NCI-H1436 (cell line): ENCODE measurements at regions not wholly inside any gene's neighbourhood (a gene's known extent, or its start where the extent isn't known, plus 50 kb on each side); places are given as distances from the start of the nearest gene placed in this dataset.

Experiments used
- DNase-seq: peaks from one replicate; lab custom pipeline; 2025; lab: John Stamatoyannopoulos, UW

- no peak for DNase-seq
These were observed 327.0 kb upstream of the NR5A2 start for GRCh38 chr1:199700551-199700950.

GRCh38 chr1:199701726-199702125 lies 325.8 kb upstream of the NR5A2 start:
- DNase-seq, result no peak

- no peak for DNase-seq
These were observed 323.3 kb upstream of the NR5A2 start for GRCh38 chr1:199704231-199704630.

GRCh38 chr1:199705825-199706224 lies 321.7 kb upstream of the NR5A2 start:
- DNase-seq, result no peak

GRCh38 chr1:199706826-199707606 lies 320.5 kb upstream of the NR5A2 start:
- no peak for DNase-seq

GRCh38 chr1:199710974-199711373 lies 316.5 kb upstream of the NR5A2 start:
- no peak for DNase-seq

GRCh38 chr1:199716729-199717128 lies 310.8 kb upstream of the NR5A2 start:
- DNase-seq, result no peak

GRCh38 chr1:199719156-199719842 lies 308.2 kb upstream of the NR5A2 start:
- DNase-seq, result no peak

GRCh38 chr1:199720496-199720895 lies 307.0 kb upstream of the NR5A2 start:
- no peak for DNase-seq

GRCh38 chr1:199721001-199721400 lies 306.5 kb upstream of the NR5A2 start:
- no peak for DNase-seq

GRCh38 chr1:199723250-199723956 lies 304.1 kb upstream of the NR5A2 start:
- DNase-seq, result no peak

GRCh38 chr1:199724049-199724448 lies 303.5 kb upstream of the NR5A2 start:
- DNase-seq, result no peak

- no peak for DNase-seq
These were observed 302.4 kb upstream of the NR5A2 start for GRCh38 chr1:199725002-199725565.

GRCh38 chr1:199727682-199728081 lies 299.8 kb upstream of the NR5A2 start:
- DNase-seq, result no peak

GRCh38 chr1:199728345-199728744 lies 299.2 kb upstream of the NR5A2 start:
- no peak for DNase-seq

GRCh38 chr1:199733125-199733524 lies 294.4 kb upstream of the NR5A2 start:
- DNase-seq, result no peak

- no peak for DNase-seq
These were observed 293.3 kb upstream of the NR5A2 start for GRCh38 chr1:199734186-199734585.

- no peak for DNase-seq
These were observed 291.9 kb upstream of the NR5A2 start for GRCh38 chr1:199735660-199736059.

GRCh38 chr1:199736646-199737045 lies 290.9 kb upstream of the NR5A2 start:
- no peak for DNase-seq

GRCh38 chr1:199741586-199741985 lies 285.9 kb upstream of the NR5A2 start:
- no peak for DNase-seq

- no peak for DNase-seq
These were observed 285.0 kb upstream of the NR5A2 start for GRCh38 chr1:199742547-199742946.

GRCh38 chr1:199743227-199743626 lies 284.3 kb upstream of the NR5A2 start:
- DNase-seq, result no peak
